GM12892 (cell line): ENCODE measurements at regions not wholly inside any gene's neighbourhood (a gene's known extent, or its start where the extent isn't known, plus 50 kb on each side); places are given as distances from the start of the nearest gene placed in this dataset.

Experiments used
- DNase-seq: peaks from one replicate; pipeline ENCODE4 v3.0.0; 2011; ENCODE audit not compliant: insufficient read length
- FAIRE-seq: peaks from 2 replicates; lab custom pipeline; 2011; peaks lifted over from hg19 to GRCh38; lab: Jason Lieb, UNC
- POLR2A ChIP-seq: IDR thresholded peaks from 2 replicates; pipeline ENCODE4 v1.6.1; 2011; ENCODE audit warnings: low read depth, low read length, control low read depth
- POLR2AphosphoS5 ChIP-seq: IDR thresholded peaks from 2 replicates; pipeline ENCODE4 v1.6.1; 2011; ENCODE audit warnings: low read depth, low read length, control low read depth
- TAF1 ChIP-seq: IDR thresholded peaks from 2 replicates; pipeline ENCODE4 v1.6.1; 2011; ENCODE audit warnings: low read depth, mild to moderate bottlenecking, control low read depth, low read length, borderline replicate concordance

DNA sequence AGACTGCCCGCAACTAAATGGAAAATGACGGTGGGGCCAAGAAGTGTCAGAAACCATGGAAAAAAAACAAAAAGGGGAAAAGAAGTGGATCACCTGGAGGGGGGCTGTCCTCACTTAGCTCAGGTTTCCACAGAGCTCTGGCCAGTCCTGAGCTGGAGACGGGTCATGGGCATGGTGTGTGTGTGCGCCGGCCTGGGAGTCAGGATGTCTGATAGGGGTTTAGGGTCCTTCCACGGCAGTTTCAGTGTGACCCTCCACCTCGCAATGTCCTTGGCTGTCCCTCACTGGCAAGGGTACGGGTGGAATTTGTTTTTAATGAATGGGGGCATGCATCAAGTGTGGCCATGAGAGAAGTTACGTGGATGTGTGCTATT lies 133.2 kb upstream of the MEIS1 start:
- TF ChIP-seq POLR2A: no peak
- no peak for TF ChIP-seq TAF1
- TF ChIP-seq POLR2AphosphoS5: no peak
- DNase-seq (no peak), FAIRE-seq (no peak)

DNA sequence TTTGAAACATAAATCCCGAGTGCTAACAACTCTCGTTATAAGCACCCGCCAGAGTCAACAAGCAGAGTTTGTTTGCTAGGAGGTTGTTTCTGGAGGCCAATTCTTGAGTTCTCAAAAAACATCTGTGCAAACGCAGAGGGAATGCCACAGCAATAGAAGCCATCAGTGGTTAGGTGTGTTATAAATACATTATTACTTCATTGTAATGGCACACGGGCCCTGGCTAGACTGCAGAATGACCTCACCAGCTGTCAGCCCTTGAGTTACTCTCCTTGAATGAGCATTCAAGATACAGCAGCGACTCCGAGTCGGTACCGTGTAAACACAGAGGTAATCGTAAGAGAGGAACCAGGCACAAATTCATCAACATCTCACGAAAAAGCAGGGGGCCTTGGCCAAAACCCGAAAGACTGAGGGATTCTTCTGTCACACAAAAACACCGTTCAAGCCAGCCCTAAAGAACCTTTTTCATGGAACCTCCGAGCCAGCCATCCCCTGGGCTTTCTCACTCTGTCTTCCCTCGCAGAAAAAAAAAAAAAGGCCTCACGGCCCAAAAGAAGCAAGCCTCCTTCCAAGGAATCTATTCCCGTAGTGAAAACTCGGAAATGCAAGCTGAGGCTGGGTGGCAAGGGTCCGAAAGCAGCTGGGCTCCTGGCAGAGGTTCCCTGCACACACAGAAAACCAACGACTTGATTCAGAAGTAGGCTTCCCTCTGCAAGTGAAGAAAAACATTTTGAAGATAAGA lies 133.7 kb upstream of the MEIS1 start:
- FAIRE-seq: no peak
- TF ChIP-seq POLR2AphosphoS5: no peak
- TF ChIP-seq TAF1: no peak
- TF ChIP-seq POLR2A: no peak
- DNase-seq: no peak

DNA sequence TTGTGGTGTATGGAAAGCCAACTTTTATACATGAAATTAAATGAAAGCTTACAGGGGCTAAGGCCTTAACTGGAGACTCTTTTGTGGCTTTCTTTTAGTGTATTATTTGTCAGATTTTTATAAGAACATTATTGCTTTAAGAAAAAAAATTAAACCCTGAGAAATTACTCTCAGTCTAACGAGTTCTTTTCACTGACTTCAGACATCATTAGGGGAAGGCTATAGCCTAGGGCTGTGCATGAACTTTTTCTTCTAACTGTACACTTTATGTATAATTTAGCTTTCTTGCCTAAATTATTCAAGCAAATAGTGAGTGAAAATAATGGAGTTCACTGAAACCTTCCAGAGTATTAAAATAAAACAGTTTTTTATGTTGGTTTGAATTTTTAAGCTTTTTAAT lies 151.1 kb upstream of the MEIS1 start:
- no peak for TF ChIP-seq TAF1
- no peak for TF ChIP-seq POLR2AphosphoS5
- no peak for TF ChIP-seq POLR2A
- FAIRE-seq (no peak), DNase-seq (no peak)

DNA sequence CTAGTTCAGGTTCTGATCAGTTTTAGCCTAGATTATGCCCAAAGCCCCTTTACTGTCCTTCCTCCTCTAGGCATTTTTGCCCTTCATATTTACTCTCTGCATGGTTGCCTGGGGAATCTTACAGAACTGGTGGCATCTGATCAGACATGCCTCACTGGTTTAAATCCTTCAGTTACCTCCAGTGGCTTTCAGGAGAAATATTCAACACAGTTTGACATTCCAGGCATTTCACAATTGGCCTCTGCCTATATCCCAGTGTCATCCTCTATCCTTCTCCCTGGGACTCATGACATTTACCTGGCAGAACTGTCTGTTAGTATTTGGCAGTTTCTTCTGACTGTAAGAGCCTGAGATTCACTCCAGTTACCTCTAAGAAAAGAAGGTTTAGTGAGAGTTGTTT lies 152.9 kb upstream of the MEIS1 start:
- TF ChIP-seq TAF1 (no peak), POLR2A (no peak), POLR2AphosphoS5 (no peak)
- FAIRE-seq: no peak
- DNase-seq: no peak

DNA sequence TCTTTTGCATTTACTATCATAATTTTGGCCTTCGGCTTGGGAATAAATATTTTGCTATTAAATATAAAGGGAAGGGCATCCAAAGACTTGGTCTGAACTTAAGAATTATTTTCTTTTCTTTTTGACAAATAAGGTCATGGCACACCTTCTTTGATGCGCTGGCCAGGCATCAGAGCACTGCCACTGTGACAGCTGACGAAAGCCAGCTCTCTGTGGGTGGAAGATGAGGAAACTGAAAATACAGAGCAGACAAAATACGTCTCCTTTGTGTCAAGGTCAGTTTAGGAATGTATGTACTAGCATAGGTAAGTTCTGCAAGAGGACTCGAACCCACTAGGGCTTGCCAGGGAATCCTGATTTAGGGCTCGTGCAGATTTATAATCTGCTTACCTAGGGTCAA lies 155.9 kb upstream of the MEIS1 start:
- no peak for DNase-seq
- TF ChIP-seq TAF1: no peak
- no peak for TF ChIP-seq POLR2A
- no peak for TF ChIP-seq POLR2AphosphoS5
- no peak for FAIRE-seq

DNA sequence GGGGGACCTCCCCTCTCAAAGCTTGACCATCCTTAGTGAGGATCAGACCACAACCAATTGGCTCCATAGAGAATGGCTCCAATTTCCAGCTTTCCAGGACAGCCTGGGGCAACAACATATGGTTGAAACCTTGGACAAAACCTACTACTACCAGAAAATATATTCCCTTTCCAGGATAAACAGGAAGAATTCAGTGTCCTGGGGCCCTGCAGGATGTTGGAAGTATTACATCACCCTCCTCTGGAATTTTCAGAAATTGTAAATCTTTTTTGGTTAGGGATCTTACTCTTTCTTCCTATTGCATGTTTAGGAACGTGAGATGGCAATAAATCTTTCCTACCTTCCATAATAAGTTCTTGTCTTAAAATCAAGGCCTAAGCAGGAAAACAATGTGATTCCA lies 158.9 kb upstream of the MEIS1 start:
- FAIRE-seq: no peak
- TF ChIP-seq POLR2A: no peak
- DNase-seq: no peak

DNA sequence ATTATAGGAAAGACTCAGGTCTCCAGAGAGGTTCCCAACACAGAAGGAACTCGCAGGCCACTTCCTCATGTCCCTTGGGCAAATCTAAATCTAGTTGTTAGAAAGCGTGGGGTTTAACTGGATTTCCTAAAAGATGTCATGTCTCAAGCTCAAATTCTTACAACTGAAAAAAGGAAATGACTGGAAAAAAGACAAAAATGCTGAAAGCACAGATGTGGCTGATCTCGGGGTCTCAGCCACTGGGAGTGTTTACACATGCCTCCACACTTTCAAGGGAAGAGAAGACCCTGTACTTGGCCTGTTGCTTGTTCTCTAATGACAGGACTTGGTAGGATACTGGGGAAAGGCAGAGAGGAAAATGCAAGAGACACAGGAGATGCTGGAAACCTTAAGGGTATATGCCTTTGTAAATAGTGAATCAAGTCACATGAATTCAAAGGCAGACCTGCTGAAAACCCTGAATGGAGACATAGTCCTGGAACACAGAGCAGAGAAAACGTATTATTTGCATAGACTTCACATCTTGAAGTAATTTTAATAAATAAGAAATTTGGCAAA lies 160.9 kb upstream of the MEIS1 start:
- no peak for FAIRE-seq

DNA sequence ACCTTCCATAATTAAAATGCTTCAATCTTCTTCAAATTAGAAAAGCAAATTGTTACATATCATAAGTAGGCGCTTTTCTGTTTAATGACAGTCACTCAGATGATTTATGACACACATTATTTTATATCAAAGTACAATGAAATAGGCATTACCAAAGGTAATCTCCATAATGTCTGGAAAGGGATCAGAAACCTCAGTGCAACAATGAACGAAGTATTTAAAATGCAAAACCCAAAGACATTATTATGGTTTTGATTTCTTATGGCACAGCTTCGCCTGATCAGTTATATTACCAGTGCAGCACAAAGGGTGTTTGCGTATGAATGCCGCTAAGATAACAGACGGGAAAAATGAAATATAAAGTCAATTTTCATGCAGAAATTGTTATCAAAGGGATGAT lies 162.2 kb upstream of the MEIS1 start:
- DNase-seq: no peak
- TF ChIP-seq TAF1 (no peak), POLR2AphosphoS5 (no peak), POLR2A (no peak)
- no peak for FAIRE-seq

More for the DNA sequence above, 160.9 kb upstream of the MEIS1 start:
- TF ChIP-seq TAF1: no peak
- no peak for TF ChIP-seq POLR2A
- no peak for TF ChIP-seq POLR2AphosphoS5
- no peak for DNase-seq

DNA sequence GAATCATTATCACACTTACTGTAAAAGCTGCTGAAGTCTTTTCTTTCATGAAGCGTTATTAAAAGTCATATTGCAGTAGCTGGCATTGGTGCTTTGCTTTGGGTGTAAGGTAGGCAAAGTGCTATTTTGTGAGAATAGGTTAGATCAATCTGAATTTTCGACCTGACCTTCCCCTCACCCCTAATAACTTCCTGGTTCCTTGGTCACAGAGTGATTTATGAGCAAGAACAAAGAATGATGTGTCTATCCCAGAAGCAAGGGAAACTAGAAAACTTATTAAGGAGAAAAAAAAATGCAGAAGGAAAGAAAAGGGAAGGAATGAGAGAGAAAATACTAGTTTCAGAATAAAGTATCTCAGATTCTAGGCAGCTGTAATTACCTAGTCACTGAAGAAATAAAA lies 163.1 kb upstream of the MEIS1 start:
- DNase-seq (no peak), FAIRE-seq (no peak)
- TF ChIP-seq POLR2A (no peak), POLR2AphosphoS5 (no peak), TAF1 (no peak)

DNA sequence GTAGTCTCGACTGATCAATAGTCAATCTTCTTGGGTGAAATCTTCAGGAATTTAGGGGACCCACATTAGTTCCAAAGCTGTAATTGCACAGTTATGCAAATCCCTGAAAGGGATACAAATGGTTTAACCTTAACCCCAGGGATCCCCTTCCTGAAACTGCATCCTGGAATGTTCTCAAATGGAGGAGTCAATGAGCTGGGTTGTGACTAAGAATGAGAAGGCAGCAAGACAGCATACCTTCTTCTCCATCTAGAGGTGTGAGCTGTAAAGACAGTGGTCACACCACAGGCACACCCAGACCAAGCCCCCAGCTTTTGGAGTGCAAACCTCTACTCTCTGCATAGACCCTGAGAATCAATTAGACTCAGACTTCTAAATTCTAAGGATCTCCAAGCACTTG lies 164.7 kb upstream of the MEIS1 start:
- TF ChIP-seq POLR2A: no peak
- TF ChIP-seq TAF1: no peak
- TF ChIP-seq POLR2AphosphoS5: no peak
- FAIRE-seq (no peak), DNase-seq (no peak)

DNA sequence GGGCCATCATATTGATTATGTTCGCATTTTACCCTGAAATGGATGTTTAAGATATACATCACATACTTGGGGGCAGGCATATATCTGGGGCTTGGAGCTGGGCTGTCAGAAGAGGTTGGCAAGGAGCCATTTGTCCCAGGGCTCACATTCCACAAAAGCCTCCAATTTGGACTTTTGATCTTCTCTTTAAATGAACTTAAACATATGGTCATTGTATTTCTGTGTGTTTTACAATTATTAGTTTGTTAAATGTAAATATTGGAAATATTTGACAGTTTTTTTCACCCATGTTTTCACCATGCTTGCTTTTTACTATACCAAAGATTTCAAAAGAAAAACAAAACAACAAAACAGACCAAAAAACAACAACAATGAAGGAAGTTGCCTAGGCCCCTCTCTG lies 165.8 kb upstream of the MEIS1 start:
- FAIRE-seq: no peak
- no peak for DNase-seq
- TF ChIP-seq TAF1 (no peak), POLR2AphosphoS5 (no peak), POLR2A (no peak)

DNA sequence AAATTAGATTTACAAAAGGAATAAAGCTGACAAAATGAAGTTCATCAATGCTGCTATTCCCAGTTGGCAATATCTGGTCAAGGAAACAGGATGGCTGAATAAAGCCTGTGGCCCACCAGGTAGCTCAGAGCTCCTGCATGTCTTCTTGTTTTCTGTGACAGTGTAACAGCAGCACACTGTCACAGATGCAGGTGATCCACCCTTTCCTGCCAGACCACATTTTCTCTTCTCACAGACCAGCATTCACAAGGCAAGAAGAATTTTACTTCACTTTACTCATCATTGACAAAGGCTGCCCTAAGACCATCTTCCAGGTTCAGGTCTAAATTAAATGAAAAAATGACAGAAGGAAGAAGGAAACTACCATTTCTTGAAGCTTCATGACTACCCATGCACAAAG lies 166.2 kb upstream of the MEIS1 start:
- FAIRE-seq (no peak), DNase-seq (no peak)
- TF ChIP-seq POLR2AphosphoS5: no peak
- no peak for TF ChIP-seq POLR2A
- no peak for TF ChIP-seq TAF1
